ENCODE measurements at regions not wholly inside any gene's neighbourhood (a gene's known extent, or its start where the extent isn't known, plus 50 kb on each side); places are given as distances from the start of the nearest gene placed in this dataset.

GRCh38 chr5:6832994-6833393 lies 119.8 kb downstream of the TENT4A start:
- no peak for DNase-seq

- DNase-seq, result no peak
Measured at GRCh38 chr5:6833406-6833805, 120.2 kb downstream of the TENT4A start.

- no peak for DNase-seq
Measured at GRCh38 chr5:6837095-6837494, 123.9 kb downstream of the TENT4A start.

GRCh38 chr5:6837519-6838110 lies 124.4 kb downstream of the TENT4A start:
- no peak for DNase-seq

- no peak for DNase-seq
Measured at GRCh38 chr5:6838736-6839135, 125.5 kb downstream of the TENT4A start.

GRCh38 chr5:6840136-6840793 lies 127.0 kb downstream of the TENT4A start:
- no peak for DNase-seq

GRCh38 chr5:6843335-6843734 lies 130.1 kb downstream of the TENT4A start:
- DNase-seq, result no peak

GRCh38 chr5:6843821-6844220 lies 130.6 kb downstream of the TENT4A start:
- DNase-seq, result no peak

GRCh38 chr5:6845856-6846255 lies 132.6 kb downstream of the TENT4A start:
- DNase-seq, result no peak

GRCh38 chr5:6847870-6848269 lies 134.6 kb downstream of the TENT4A start:
- DNase-seq, result no peak

- no peak for DNase-seq
Measured at GRCh38 chr5:6849316-6850105, 136.3 kb downstream of the TENT4A start.

GRCh38 chr5:6850106-6850432 lies 136.8 kb downstream of the TENT4A start:
- no peak for DNase-seq

GRCh38 chr5:6856653-6857052 lies 143.4 kb downstream of the TENT4A start:
- DNase-seq, result no peak

- no peak for DNase-seq
Measured at GRCh38 chr5:6858419-6858818, 145.2 kb downstream of the TENT4A start.

- no peak for DNase-seq
Measured at GRCh38 chr5:6859023-6859422, 145.8 kb downstream of the TENT4A start.

GRCh38 chr5:6859951-6860638 lies 146.9 kb downstream of the TENT4A start:
- DNase-seq, result no peak

GRCh38 chr5:6861036-6861435 lies 147.8 kb downstream of the TENT4A start:
- no peak for DNase-seq

- DNase-seq, result no peak
Measured at GRCh38 chr5:6861667-6862066, 148.4 kb downstream of the TENT4A start.

- no peak for DNase-seq
Measured at GRCh38 chr5:6862306-6862705, 149.1 kb downstream of the TENT4A start.

GRCh38 chr5:6867712-6868111 lies 154.5 kb downstream of the TENT4A start:
- DNase-seq, result no peak

- DNase-seq, result no peak
Measured at GRCh38 chr5:6868171-6868570, 154.9 kb downstream of the TENT4A start.

- no peak for DNase-seq
Measured at GRCh38 chr5:6868575-6869215, 155.5 kb downstream of the TENT4A start.

- no peak for DNase-seq
Measured at GRCh38 chr5:6869677-6870076, 156.4 kb downstream of the TENT4A start.
